Heart right ventricle (tissue), 16 donors: ENCODE measurements at regions not wholly inside any gene's neighbourhood (a gene's known extent, or its start where the extent isn't known, plus 50 kb on each side); places are given as distances from the start of the nearest gene placed in this dataset.

Source experiments
- ATAC-seq, 8 donors: fragments of 200-7000 bp; cut with Tn5 transposase; one replicate each; pipeline ENCODE4 v1.9.1; 2020; ENCODE audit warnings: mild to moderate bottlenecking in 8 of 8, moderate library complexity in 8 of 8, moderate number of reproducible peaks in 1 of 8
- DNase-seq, 2 donors: peaks; one replicate each; pipeline ENCODE4 v3.0.0-alpha.2; 2020
- H3K27ac ChIP-seq, 10 donors: fragments of 200-600 bp; sonication (generic) in 2 of 10; one replicate each; pipeline versions ENCODE4 v1.5.0 to v1.8.0; 2020 to 2022; ENCODE audit warnings: mild to moderate bottlenecking in 3 of 10
- H3K27me3 ChIP-seq, 7 donors: fragments of 200-600 bp; one replicate each; pipeline ENCODE4 v1.8.0; 2021 to 2022; ENCODE audit warnings: mild to moderate bottlenecking in 2 of 7
- H3K36me3 ChIP-seq, 9 donors: fragments of 200-600 bp; sonication (generic) in 1 of 9; one replicate each; pipeline versions ENCODE4 v1.5.0 to v1.8.0; 2020 to 2022; ENCODE audit warnings: mild to moderate bottlenecking in 2 of 9
- H3K4me1 ChIP-seq, 9 donors: fragments of 200-600 bp; sonication (generic) in 1 of 9; one replicate each; pipeline versions ENCODE4 v1.5.0 to v1.8.0; 2020 to 2022; ENCODE audit warnings: mild to moderate bottlenecking in 4 of 9
- H3K4me3 ChIP-seq, 10 donors: fragments of 200-600 bp; sonication (generic) in 2 of 10; one replicate each; pipeline versions ENCODE4 v1.5.0 to v1.8.0; 2020 to 2022; ENCODE audit warnings: mild to moderate bottlenecking in 7 of 10, moderate library complexity in 2 of 10
- H3K9me3 ChIP-seq, 11 donors: fragments of 200-600 bp in 10 of 11; sonication (generic) in 2 of 11; one replicate each; pipeline versions ENCODE4 v1.5.0 to v1.8.0; 2013 to 2022; ENCODE audit warnings: mild to moderate bottlenecking in 2 of 11, control low read depth in 1 of 11, moderate library complexity in 1 of 11
- CTCF ChIP-seq, 9 donors: fragments of 200-600 bp; sonication (generic) in 2 of 9; IDR thresholded peaks; one replicate each; pipeline versions ENCODE4 v1.5.0 to v1.8.0; 2021 to 2022; ENCODE audit warnings: antibody characterized with exemption in 9 of 9, mild to moderate bottlenecking in 5 of 9, moderate library complexity in 1 of 9
- WGBS, 2 donors: extraction: QIAGEN DNeasy Blood & Tissue Kit; methylation state at CpG; one replicate each; pipeline ENCODE4 v1.1.7; 2013; ENCODE audit warnings: inconsistent platforms in 1 of 2; 5-methylcytosine and 5-hydroxymethylcytosine counted together
- intact Hi-C, 10 donors: fragments of 100-400 bp; cut with DNase I; formaldehyde crosslinking; loops; one replicate each; pipeline versions ENCODE4 v1.11.1 to v1.14.2; 2022
- donor health status: Arrhythmogenic right ventricular cardiomyopathy.
- donor health status: ischemic (EF 13 %, LVEDD 7.1; RV severe dilation, severe dysfunction).
- donor health status: healthy with polysubstance abuse.
- donor health status: DM: no; HTN: yes; CAD: no.
- donor health status: DM: no; HTN: no; CAD: no.
- donor health status: ischemic (EF 25% LVEDD 6.9; RV normal size, moderate dysfunction).
- donor health status: ischemic (EF 25% LVEDD 5.7; RV mildly dilated, moderate dysfunction).
- donor health status: healthy.
- donor health status: DM: yes; HTN: yes; CAD: no.
- donor health status: Ischemic cardiomyopathy.
- donor health status: ischemic (EF 35%, LVEDD 5.7; RV mildly dilated, moderate dysfunction).
- donor health status: nonischemic (EF 11% LVEDD 7.7; RV severe dilation, severe dysfunction).
- donor health status: DM: yes; HTN: yes; CAD: no.
- donor health status: PGD.
- donor health status: ischemic (EF 29% LVEDD 5.4; RV normal size, mild dysfunction).
- donor health status: nonischemic (EF 23%, LVEDD 6.1; RV moderate dilation, normal function).

GRCh38 chr2:239457586-239458445 is 57.0 kb upstream of the HDAC4 start:
- ATAC-seq: no peak

GRCh38 chr2:239456940-239457339 is 56.1 kb upstream of the HDAC4 start:
- Histone ChIP-seq H3K9me3 (peaks cover 0 to 28% (median 6%) of the 10 kb centered on the region in 11 donors), H3K4me3 (no peak overlapping the region), H3K27ac (no peak overlapping the region), H3K27me3 (peaks cover 0 to 24% (median 8%) of the 10 kb centered on the region in 7 donors), H3K36me3 (no peaks in the 10 kb centered on the region), H3K4me1 (no peaks in the 10 kb centered on the region)
- intact Hi-C loops: no loop called here
- 74 to 80% methylated on average over 5 of the region's 5 CpGs for WGBS, 2 donors
- DNase-seq (no peak), ATAC-seq (no peak)
- no peak for TF ChIP-seq CTCF (IDR thresholded peaks at IDR 0.05)

More at GRCh38 chr2:239457586-239458445, 57.0 kb upstream of the HDAC4 start:
- H3K4me3 ChIP-seq: no peak overlapping the region
- peaks cover 0 to 24% (median 8%) of the 10 kb centered on the region in 7 donors for H3K27me3 ChIP-seq
- DNase-seq: no peak
- 87 to 89% methylated on average over 17 of the region's 17 CpGs for WGBS, 2 donors
- intact Hi-C loops: no loop called here
- no peaks in the 10 kb centered on the region for H3K36me3 ChIP-seq
- H3K9me3 ChIP-seq: peaks cover 0 to 19% (median 5%) of the 10 kb centered on the region in 11 donors
- H3K4me1 ChIP-seq: no peaks in the 10 kb centered on the region
- no peak overlapping the region for H3K27ac ChIP-seq
- no peak for TF ChIP-seq CTCF (IDR thresholded peaks at IDR 0.05)

DNA sequence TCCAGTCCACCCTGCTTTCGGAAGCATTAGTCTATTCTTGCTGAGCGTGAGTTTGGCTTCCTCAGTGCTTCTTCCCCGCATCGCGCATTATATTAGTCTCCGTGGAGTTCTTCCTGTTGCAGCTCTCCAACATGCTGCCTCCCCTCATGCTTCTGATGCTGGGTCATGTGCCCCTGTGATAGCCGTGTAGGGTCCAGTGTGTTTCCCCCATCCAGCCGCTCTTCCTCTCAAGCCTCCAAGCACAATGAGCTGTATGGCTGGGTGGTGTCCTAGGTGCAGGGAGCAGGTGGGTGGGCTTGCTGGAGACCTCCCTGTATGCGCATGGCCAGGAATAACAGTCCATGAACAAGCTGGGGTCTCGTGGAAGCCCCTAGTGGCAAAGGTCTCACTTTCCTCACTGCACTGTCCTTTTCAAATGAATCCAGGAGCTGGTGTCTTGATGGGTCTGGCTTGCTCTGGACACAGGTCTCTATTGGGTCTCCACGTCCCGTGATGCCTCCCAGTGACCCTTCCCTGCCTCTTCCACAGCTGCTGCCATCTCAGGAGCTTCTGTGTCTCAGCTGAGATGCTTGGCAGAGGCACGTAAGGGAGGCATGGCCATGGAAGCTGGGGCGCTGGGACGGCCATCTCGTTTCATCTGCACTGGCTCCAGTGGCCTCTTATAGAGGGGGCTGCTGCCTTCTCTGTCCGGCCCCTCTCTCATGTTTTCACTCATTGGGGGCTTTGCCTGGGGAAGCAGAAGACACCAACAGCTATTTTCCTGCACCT is 54.8 kb upstream of the HDAC4 start:
- Histone ChIP-seq H3K9me3 (peaks cover 0 to 38% (median 16%) of the 10 kb centered on the region in 11 donors), H3K4me1 (no peaks in the 10 kb centered on the region), H3K36me3 (no peaks in the 10 kb centered on the region), H3K27ac (no peak overlapping the region), H3K4me3 (no peak overlapping the region), H3K27me3 (peaks cover 0 to 24% (median 8%) of the 10 kb centered on the region in 7 donors)
- 83 to 84% methylated on average over 17 of the region's 17 CpGs for WGBS, 2 donors
- DNase-seq (no peak), ATAC-seq (no peak)
- no peak for TF ChIP-seq CTCF (IDR thresholded peaks at IDR 0.05)
- intact Hi-C loops: no loop called here

DNA sequence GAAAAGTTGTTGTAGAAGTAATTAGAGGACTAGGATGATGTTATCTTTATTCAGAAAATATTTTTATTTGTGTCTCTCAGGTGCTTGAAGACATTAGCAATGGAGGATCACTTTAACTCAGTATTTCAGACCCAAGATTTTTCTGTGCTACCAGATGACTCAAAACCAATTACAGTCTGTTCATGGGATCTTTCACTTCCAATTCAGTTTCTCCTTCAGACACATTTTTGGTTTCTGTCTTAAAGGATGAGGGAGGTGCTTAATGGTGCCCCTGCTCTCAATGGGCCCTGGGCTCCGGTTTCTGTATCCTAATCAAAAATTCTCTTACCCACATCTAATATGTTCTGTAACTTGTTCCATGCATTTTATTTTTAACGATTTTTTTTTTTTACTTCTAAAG is 53.7 kb upstream of the HDAC4 start:
- DNase-seq (no peak), ATAC-seq (no peak)
- H3K27ac ChIP-seq: no peak overlapping the region
- H3K27me3 ChIP-seq: peaks cover 0 to 24% (median 8%) of the 10 kb centered on the region in 7 donors
- H3K4me3 ChIP-seq: no peak overlapping the region
- no peak for TF ChIP-seq CTCF (IDR thresholded peaks at IDR 0.05)
- H3K9me3 ChIP-seq: peaks cover 0 to 40% (median 16%) of the 10 kb centered on the region in 11 donors
- H3K36me3 ChIP-seq: no peaks in the 10 kb centered on the region
- WGBS, 2 donors: 80 to 81% methylated on average over 2 of the region's 2 CpGs
- H3K4me1 ChIP-seq: no peaks in the 10 kb centered on the region
- intact Hi-C loops: no loop called here
